Prostate gland (tissue), 2 donors: ENCODE measurements at regions not wholly inside any gene's neighbourhood (a gene's known extent, or its start where the extent isn't known, plus 50 kb on each side); places are given as distances from the start of the nearest gene placed in this dataset.

Experiments
- DNase-seq: peaks from one replicate; pipeline ENCODE4 v3.0.0-alpha.2; 2019; ENCODE audit warnings: low spot score
- H3K27ac ChIP-seq, 2 donors: fragments of 200-600 bp; sonication (generic); 2 replicates each; pipeline ENCODE4 v1.5.1; 2017 to 2019
- H3K27me3 ChIP-seq: fragments of 200-600 bp; sonication (generic); replicated peaks from 2 replicates; pipeline ENCODE4 v1.5.1; 2019; ENCODE audit not compliant: insufficient read depth
- H3K36me3 ChIP-seq, 2 donors: fragments of 200-600 bp; sonication (generic); 1 replicate in 1 of 2; 2 replicates in 1 of 2; pipeline versions ENCODE4 v1.5.1 to v1.8.1; 2017 to 2019
- H3K4me1 ChIP-seq: fragments of 200-600 bp; sonication (generic); replicated peaks from 2 replicates; pipeline ENCODE4 v1.5.1; 2019
- H3K4me3 ChIP-seq, 2 donors: fragments of 200-600 bp; sonication (generic); 2 replicates each; pipeline ENCODE4 v1.5.1; 2017 to 2019
- H3K9me3 ChIP-seq: fragments of 200-600 bp; sonication (generic); 2 replicates; pipeline ENCODE4 v1.5.1; 2017
- CTCF ChIP-seq, 4 experiments: fragments of 200-600 bp in 2 of 4; fragments of 450-650 bp in 2 of 4; sonication (generic) in 2 of 4; IDR thresholded peaks; 1 replicate in 3 of 4; 2 replicates in 1 of 4; pipeline ENCODE4 v1.5.1; 2016 to 2019; ENCODE audit warnings: antibody characterized with exemption in 4 of 4, mild to moderate bottlenecking in 2 of 4, moderate library complexity in 2 of 4
- POLR2A ChIP-seq: fragments of 450-650 bp; IDR thresholded peaks from one replicate; pipeline ENCODE4 v1.6.1; 2016; ENCODE audit warnings: antibody characterized with exemption, mild to moderate bottlenecking
- POLR2AphosphoS5 ChIP-seq: sonication (generic); formaldehyde crosslinking; IDR thresholded peaks from one replicate; pipeline ENCODE4 v1.6.1; 2017; ENCODE audit warnings: antibody characterized with exemption
- WGBS: methylation state at CpG from one replicate; pipeline ENCODE4 v1.1.5; 2018; 5-methylcytosine and 5-hydroxymethylcytosine counted together
- intact Hi-C: fragments of 100-400 bp; cut with DNase I; formaldehyde crosslinking; loops from one replicate; pipeline ENCODE4 v1.14.2; 2022

GRCh38 chr6:22468256-22468965, 101.0 kb upstream of the HDGFL1 start:
- Histone ChIP-seq H3K27ac (no peak overlapping the region), H3K36me3 (no peaks in the 10 kb centered on the region), H3K27me3 (no peaks in the 10 kb centered on the region), H3K9me3 (no peaks in the 10 kb centered on the region), H3K4me1 (peaks cover 12% of the 10 kb centered on the region), H3K4me3 (no peak overlapping the region)
- intact Hi-C loops: no loop called here
- TF ChIP-seq CTCF (IDR thresholded peaks at IDR 0.05) (no peak), POLR2AphosphoS5 (no peak)
- no peak for DNase-seq
- WGBS: 74% methylated on average over 2 of the region's 2 CpGs

GRCh38 chr6:22470454-22471131, 98.8 kb upstream of the HDGFL1 start:
- Histone ChIP-seq H3K27ac (no peak overlapping the region), H3K4me3 (no peak overlapping the region), H3K9me3 (no peaks in the 10 kb centered on the region), H3K4me1 (peaks cover 12% of the 10 kb centered on the region), H3K36me3 (no peaks in the 10 kb centered on the region), H3K27me3 (no peaks in the 10 kb centered on the region)
- WGBS: 79% methylated on average over 7 of the region's 7 CpGs
- no peak for DNase-seq
- intact Hi-C loops: loop anchor here (10.0 kb wide), 1 partner anchor 1906 kb away; no protein-coding TSS in a partner anchor
- no peak for TF ChIP-seq POLR2AphosphoS5
- no peak for TF ChIP-seq POLR2A
- TF ChIP-seq CTCF (IDR thresholded peaks at IDR 0.05): no peak

GRCh38 chr6:22471132-22471690, 98.2 kb upstream of the HDGFL1 start:
- WGBS: 11% methylated on average over 4 of the region's 4 CpGs
- Histone ChIP-seq H3K4me1 (peaks cover 12% of the 10 kb centered on the region), H3K36me3 (no peaks in the 10 kb centered on the region), H3K27ac (no peak overlapping the region), H3K4me3 (no peak overlapping the region), H3K27me3 (no peaks in the 10 kb centered on the region), H3K9me3 (no peaks in the 10 kb centered on the region)
- peak; percentile 80 for DNase-seq
- TF ChIP-seq CTCF (IDR thresholded peaks at IDR 0.05) (peak in 2 of 4 experiments; percentile 36 to 41), POLR2AphosphoS5 (peak; percentile 87), POLR2A (no peak)
- intact Hi-C loops: loop anchor here (10.0 kb wide), 1 partner anchor 1906 kb away; no protein-coding TSS in a partner anchor

GRCh38 chr6:22471746-22472145, 97.6 kb upstream of the HDGFL1 start:
- intact Hi-C loops: loop anchor here (10.0 kb wide), 1 partner anchor 1907 kb away; no protein-coding TSS in a partner anchor
- H3K36me3 ChIP-seq: no peaks in the 10 kb centered on the region
- no peak overlapping the region for H3K27ac ChIP-seq
- DNase-seq: no peak
- H3K4me3 ChIP-seq: no peak overlapping the region
- H3K9me3 ChIP-seq: no peaks in the 10 kb centered on the region
- H3K4me1 ChIP-seq: peaks cover 12% of the 10 kb centered on the region
- no peaks in the 10 kb centered on the region for H3K27me3 ChIP-seq
- no peak for TF ChIP-seq CTCF (IDR thresholded peaks at IDR 0.05)
- TF ChIP-seq POLR2AphosphoS5: no peak
- TF ChIP-seq POLR2A: no peak
- WGBS: 78% methylated on average over 4 of the region's 4 CpGs
